CD4-positive, alpha-beta T cell treated with Interleukin-17A for 1 hour (primary cell): ENCODE measurements at regions not wholly inside any gene's neighbourhood (a gene's known extent, or its start where the extent isn't known, plus 50 kb on each side); places are given as distances from the start of the nearest gene placed in this dataset.

Experiments
- DNase-seq: peaks from one replicate; pipeline ENCODE4 v3.0.0-alpha.2; 2020

DNA sequence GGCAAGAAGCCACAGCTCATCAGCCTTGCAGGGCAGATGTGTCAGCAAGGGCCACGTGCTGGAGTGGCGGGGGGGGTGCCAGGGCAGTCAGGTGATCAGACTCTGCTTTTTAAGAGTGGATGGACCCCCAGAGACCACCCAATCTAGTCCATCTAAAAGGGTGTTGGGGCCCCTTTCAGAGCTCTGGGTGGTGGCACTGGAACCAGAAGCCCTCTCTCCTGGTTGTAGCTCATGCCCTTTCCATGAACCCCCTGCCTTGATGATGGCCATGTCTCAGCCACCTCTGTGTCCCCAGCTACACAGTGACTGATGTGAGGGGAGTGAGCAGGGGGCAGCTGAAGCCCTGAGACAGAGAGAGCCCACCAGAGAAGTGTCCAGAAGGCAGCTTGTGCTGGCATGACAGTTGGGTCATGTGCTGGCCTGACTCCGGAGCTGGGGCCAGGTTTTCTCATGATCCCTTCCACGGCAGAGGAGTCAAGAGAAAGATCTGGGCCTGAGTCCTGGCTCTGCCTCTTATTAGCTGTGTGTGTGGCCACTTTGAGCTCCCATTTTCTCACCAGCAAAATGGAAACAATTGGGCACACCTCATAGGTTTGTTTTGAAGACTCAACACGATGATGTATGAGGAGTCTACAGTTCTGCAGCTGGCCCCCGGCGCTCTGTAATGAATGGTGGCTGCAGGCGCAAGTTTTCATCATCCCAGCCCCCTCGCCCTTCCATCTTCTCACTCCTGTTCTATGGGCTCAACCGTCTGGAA lies 195.7 kb downstream of the ZFP36L2 start:
- DNase-seq, result no peak

- no peak for DNase-seq
Observed at GRCh38 chr2:43029186-43029585, 197.2 kb downstream of the ZFP36L2 start.

GRCh38 chr2:43028188-43028587 lies 198.2 kb downstream of the ZFP36L2 start:
- no peak for DNase-seq

GRCh38 chr2:43027097-43027873 lies 199.1 kb downstream of the ZFP36L2 start:
- DNase-seq, result no peak

- DNase-seq, result no peak
Observed at GRCh38 chr2:43026426-43027096, 199.8 kb downstream of the ZFP36L2 start.

GRCh38 chr2:43025709-43026295 lies 200.6 kb downstream of the ZFP36L2 start:
- DNase-seq, result no peak

GRCh38 chr2:43024515-43025011 lies 201.8 kb downstream of the ZFP36L2 start:
- peak; percentile 26 for DNase-seq

DNA sequence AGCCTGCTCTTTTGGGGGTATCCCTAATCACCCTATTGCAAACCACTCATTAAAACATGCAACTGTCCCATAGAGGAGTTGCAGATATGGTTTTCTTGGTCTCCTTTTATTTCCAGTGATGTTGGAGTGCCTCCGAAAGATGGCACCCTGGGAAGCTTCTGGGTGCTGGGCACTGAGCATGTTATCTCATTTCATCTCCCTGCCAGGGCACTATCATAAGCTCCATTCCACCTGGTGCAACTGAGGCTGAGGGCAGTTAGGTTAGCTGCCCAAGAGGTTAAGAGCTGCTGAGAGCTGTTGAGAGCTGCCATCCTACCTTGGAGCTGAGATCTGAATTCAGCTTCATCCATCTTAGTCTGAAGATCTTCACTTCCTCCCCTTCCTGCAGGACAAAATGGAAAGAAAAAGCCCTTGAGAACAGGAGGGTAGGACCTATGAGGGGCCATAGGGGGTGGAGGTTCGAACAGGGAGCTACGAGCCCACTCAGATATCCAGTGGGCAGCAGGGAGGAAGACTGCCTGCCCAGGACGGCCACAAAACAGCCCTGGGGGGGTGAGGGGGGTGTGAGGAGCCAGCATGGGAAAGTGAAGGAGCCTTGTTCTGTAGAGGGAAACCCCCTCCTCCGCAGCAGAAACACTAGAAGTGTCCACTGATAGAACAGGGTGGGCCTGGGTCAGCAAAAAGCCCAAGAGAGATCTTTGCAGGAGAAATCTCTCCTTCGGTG lies 202.5 kb downstream of the ZFP36L2 start:
- DNase-seq, result no peak

DNA sequence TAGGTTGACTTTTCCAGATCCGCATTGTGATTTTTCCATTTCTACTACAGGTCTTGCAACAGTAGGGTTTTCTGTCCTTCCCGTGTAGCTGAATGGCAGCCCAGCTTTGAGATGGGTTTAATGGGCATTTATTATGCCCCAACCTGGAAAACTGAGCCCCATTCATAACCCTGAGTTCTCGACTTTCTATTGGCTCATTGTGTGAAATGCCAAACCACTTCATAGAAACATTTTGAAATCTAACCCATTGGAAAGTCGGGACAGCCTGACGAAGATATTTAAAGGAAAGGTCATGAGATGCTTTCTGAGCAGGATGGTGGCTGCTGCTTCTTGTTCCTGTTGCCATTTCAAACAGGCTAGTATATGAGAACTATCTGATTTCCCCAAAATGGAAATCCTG lies 203.5 kb downstream of the ZFP36L2 start:
- DNase-seq, result no peak

GRCh38 chr2:43021791-43022509 lies 204.5 kb downstream of the ZFP36L2 start:
- no peak for DNase-seq

GRCh38 chr2:43020990-43021669 lies 205.3 kb downstream of the ZFP36L2 start:
- DNase-seq, result no peak

DNA sequence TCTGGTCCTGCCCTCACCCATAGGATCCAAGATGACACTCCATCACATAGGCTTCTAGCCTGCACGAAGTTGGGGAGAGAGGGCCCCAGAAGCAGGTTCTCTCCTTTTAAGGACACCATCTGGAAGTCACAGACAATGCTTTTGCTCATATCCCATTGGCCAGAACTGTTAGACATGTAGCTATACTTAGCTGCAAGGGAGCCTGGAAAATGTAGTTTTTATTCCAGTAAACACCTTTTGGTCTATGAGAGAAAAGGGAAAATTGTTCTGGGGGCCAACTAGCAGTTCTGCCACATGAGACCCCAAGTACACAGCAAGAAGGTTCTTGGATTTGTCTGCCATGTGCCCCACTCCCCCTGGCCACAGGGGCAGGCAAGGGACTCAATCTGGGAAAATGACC lies 206.1 kb downstream of the ZFP36L2 start:
- no peak for DNase-seq

GRCh38 chr2:43019536-43020183 lies 206.7 kb downstream of the ZFP36L2 start:
- no peak for DNase-seq

GRCh38 chr2:43019025-43019367 lies 207.4 kb downstream of the ZFP36L2 start:
- DNase-seq, result no peak

- DNase-seq, result no peak
Observed at GRCh38 chr2:43018179-43019024, 208.0 kb downstream of the ZFP36L2 start.

DNA sequence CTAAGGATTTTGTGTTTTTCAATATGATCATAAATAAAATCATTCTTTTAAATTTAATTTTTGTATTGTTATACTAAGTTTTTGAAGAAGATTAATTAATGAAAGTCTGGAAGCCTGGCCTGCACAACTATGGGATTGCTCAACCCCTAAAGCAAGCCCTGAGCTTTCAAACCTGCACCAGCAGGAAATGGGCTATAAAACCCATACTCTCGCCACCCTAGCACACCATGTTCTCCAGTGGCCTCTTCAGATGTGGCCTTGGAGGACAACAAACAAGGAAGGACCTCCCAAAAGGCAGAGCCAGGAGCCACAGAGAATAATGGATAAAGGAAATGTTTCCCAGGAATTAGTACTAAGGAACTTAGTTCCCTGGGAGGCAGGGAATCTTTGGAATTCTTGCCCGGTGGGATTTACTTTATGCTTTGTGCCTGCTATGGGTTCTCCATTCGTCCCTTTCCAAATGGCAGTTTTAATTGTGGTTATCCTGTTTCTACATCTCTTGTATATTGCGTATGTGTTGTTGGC lies 212.5 kb downstream of the ZFP36L2 start:
- DNase-seq, result no peak

GRCh38 chr2:43012966-43013365 lies 213.4 kb downstream of the ZFP36L2 start:
- no peak for DNase-seq

- DNase-seq, result no peak
Observed at GRCh38 chr2:43011158-43011491, 215.3 kb downstream of the ZFP36L2 start.

DNA sequence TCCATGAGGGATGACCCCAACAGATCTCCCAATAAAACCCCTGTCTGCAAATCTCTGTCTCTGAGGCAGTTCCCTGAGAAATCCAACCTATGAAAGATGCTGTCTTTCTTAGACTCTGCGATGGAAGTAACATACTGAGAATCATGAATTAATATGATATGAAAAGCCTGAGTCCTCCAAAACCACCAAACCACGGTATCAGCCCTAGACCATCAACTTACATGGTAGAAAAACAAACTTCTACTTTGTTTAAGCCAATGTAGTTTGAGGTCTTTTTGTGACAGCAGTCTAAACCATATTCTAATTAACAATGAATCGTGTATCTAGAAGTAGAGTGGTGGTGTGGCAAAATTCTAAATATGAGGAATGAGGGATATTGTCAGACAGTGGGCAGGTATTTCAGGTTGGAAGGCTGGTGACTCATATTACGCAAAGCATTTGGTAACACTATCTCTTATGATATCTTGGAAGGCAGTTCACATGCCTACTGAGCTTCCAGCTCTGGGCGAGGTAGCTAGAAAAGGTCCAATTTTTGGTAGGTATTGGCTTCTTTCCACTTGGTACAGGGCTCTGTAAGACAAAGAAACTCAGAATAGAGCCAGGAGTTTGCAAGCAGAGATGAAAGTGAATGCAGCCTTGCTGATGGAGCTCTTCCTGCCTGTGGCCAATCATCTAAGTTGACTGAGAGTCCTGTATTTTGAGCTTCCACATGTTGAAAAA lies 215.8 kb downstream of the ZFP36L2 start:
- DNase-seq, result no peak
